SK-N-MC (cell line): ENCODE measurements at regions not wholly inside any gene's neighbourhood (a gene's known extent, or its start where the extent isn't known, plus 50 kb on each side); places are given as distances from the start of the nearest gene placed in this dataset.
"Not testable (repeated sequence)": the region's sequence is repeated elsewhere in the genome, so short reads cannot be mapped to it uniquely, and the experiment has no call there.

ENCODE experiments used
- DNase-seq: peaks from one replicate; pipeline ENCODE4 v3.0.0-alpha.2; 2011; ENCODE audit warnings: low read depth, low spot score
- H3K27ac ChIP-seq: fragments of 200-600 bp; sonication (generic); 2 replicates; pipeline ENCODE4 v1.5.1; 2016; ENCODE audit warnings: mixed run types
- H3K36me3 ChIP-seq: fragments of 200-600 bp; sonication (generic); 2 replicates; pipeline ENCODE4 v1.6.1; 2017; ENCODE audit warnings: antibody characterized with exemption, low read length, mixed read lengths; ENCODE audit not compliant: insufficient read depth
- H3K4me3 ChIP-seq: fragments of 200-600 bp; sonication (generic); 2 replicates; pipeline ENCODE4 v1.5.1; 2016
- H3K9ac ChIP-seq: fragments of 200-600 bp; sonication (generic); 2 replicates; pipeline ENCODE4 v1.8.0; 2017; ENCODE audit warnings: mixed run types, mixed read lengths; ENCODE audit not compliant: insufficient read length
- H3K9me3 ChIP-seq: fragments of 200-600 bp; sonication (generic); 2 replicates; pipeline ENCODE4 v1.6.1; 2017; ENCODE audit warnings: low read depth, mild to moderate bottlenecking, antibody characterized with exemption, low read length, moderate library complexity, mixed read lengths
- EZH2 ChIP-seq: fragments of 200-600 bp; sonication (generic); IDR thresholded peaks from one replicate; pipeline ENCODE4 v1.6.1; 2017; ENCODE audit warnings: antibody characterized with exemption
- FOXP2 ChIP-seq: optimal IDR thresholded peaks from 2 replicates; pipeline ENCODE3; 2011; ENCODE audit warnings: mild to moderate bottlenecking, moderate library complexity; ENCODE audit not compliant: insufficient read depth; ENCODE audit errors: extremely low read length, control extremely low read depth
- POLR2AphosphoS5 ChIP-seq: IDR thresholded peaks from 2 replicates; pipeline ENCODE4 v1.6.1; 2012; ENCODE audit warnings: mild to moderate bottlenecking, low read depth, low read length, borderline replicate concordance

DNA sequence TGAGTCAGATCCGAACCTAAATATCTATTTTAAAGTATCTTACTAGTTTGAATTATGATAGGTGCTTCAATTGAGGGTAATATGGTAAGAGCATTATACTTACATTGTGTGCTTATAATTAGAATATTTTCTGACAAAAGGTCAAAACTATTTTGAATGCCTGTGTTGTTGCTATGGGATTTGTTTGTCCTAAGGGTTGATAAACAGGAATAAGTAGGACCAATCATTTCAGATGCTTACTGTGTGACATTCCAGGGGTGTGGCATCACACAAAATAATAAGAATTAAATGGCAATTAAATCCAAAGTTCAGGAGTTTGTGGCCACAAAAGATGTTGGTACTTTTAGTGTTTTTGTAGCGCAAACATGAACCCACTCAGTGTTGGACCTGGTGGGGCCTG, 256.2 kb upstream of the DDHD1 start:
- no peak overlapping the region for H3K4me3 ChIP-seq

DNA sequence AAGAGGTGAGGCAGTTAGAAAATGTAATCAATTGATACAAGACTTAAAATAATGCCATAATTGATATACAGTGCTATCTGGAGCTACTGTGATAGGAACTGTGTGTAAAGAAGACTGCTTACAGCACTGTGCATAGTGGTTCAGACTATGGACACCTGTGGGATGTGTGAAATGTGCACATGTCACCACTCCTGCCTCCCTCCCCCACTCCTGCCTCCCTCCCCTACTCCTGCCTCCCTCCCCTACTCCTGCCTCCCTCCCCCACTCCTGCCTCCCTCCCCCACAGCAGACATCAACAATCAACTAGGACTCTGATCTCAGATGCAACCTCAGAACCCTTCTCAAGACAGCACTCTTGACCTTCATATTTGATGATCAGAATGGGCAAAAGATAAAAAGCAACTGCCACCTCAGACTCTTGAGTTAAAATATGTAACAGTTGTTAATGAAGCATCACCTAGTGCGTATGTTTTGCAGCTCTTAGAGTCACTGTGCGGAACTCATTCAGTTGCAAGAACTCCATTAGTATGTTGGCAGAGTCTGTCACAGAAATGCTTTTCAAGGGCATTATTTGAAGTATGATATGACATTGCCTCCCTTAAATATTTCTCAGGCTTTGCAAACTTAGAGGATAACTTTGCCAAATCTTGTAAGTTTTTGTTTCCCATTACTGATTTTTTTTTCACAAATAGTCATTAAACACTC, 255.2 kb upstream of the DDHD1 start:
- DNase-seq: no peak
- no peaks in the 10 kb centered on the region for H3K9me3 ChIP-seq
- H3K9ac ChIP-seq: no peak overlapping the region
- no peak overlapping the region for H3K4me3 ChIP-seq
- TF ChIP-seq FOXP2: no peak
- no peak for TF ChIP-seq POLR2AphosphoS5
- TF ChIP-seq EZH2: no peak
- no peak overlapping the region for H3K27ac ChIP-seq
- no peaks in the 10 kb centered on the region for H3K36me3 ChIP-seq

More for the DNA sequence above, 256.2 kb upstream of the DDHD1 start:
- TF ChIP-seq FOXP2 (no peak), POLR2AphosphoS5 (no peak), EZH2 (no peak)
- no peak for DNase-seq
- no peaks in the 10 kb centered on the region for H3K36me3 ChIP-seq
- H3K9ac ChIP-seq: no peak overlapping the region
- H3K9me3 ChIP-seq: no peaks in the 10 kb centered on the region
- no peak overlapping the region for H3K27ac ChIP-seq

DNA sequence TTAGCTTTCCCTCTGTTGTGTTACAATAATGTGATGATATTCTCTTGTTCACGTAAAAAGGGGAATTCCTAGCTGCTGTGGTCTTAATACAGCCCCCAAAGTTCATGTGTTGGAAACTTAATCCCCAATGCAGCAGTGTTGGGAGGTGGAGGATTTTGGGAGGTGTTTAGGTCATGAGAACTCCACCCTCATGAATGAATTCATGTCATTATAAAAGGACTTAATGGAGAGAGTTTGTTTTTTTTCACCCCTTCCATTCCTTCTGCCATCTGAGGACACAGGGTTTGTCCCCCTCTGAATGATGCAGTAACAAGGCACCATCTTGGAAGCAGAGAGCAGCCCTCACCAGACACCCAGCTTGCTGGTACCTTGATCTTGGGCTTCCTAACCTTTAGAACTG, 253.4 kb upstream of the DDHD1 start:
- no peak overlapping the region for H3K4me3 ChIP-seq
- H3K27ac ChIP-seq: no peak overlapping the region
- no peaks in the 10 kb centered on the region for H3K36me3 ChIP-seq
- no peaks in the 10 kb centered on the region for H3K9me3 ChIP-seq
- TF ChIP-seq EZH2: no peak
- TF ChIP-seq POLR2AphosphoS5: no peak
- no peak for TF ChIP-seq FOXP2
- H3K9ac ChIP-seq: no peak overlapping the region
- DNase-seq: no peak

DNA sequence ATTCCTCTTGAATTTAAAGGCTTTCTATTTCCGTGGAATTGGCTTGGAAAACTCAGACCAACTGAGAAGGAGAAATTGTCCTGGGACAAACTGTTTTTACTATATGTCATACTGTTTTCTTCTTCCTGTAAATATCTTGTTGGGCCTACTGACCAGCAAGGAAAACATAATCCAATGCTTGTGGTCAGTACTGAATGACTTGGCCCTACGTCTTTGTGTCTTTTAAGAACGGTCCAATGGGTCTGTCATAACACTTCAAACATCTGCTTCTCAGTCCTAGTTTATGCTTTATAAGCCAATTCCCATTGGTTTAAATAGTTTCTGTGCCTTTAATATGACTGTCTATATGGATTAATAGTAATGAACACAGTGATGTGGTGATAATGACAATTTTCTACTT, 248.5 kb upstream of the DDHD1 start:
- no peaks in the 10 kb centered on the region for H3K36me3 ChIP-seq
- H3K9me3 ChIP-seq: no peaks in the 10 kb centered on the region
- TF ChIP-seq FOXP2: no peak
- TF ChIP-seq POLR2AphosphoS5: no peak
- no peak for TF ChIP-seq EZH2
- H3K9ac ChIP-seq: no peak overlapping the region
- H3K27ac ChIP-seq: no peak overlapping the region
- DNase-seq: no peak
- no peak overlapping the region for H3K4me3 ChIP-seq

DNA sequence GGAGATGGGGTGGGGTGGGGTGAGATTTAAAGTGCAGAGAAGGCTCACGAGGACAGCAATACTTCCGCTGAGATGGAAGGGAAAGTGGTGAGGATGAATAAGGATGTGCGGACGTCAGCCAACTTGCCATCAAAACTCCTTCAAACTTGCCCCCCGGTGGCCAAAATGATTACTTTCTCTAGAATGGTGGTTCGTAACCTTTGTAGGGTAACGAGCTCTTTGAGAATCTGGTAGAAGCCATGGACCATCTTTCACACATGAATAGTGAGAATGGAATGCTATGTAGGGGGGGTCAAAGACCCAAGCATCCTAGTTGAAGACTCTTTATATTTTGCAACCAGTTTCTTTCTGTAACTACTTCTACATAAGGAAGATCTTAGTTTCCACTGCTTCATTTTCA, 245.9 kb upstream of the DDHD1 start:
- no peak for DNase-seq
- no peak overlapping the region for H3K27ac ChIP-seq
- TF ChIP-seq EZH2 (no peak), POLR2AphosphoS5 (no peak), FOXP2 (no peak)

DNA sequence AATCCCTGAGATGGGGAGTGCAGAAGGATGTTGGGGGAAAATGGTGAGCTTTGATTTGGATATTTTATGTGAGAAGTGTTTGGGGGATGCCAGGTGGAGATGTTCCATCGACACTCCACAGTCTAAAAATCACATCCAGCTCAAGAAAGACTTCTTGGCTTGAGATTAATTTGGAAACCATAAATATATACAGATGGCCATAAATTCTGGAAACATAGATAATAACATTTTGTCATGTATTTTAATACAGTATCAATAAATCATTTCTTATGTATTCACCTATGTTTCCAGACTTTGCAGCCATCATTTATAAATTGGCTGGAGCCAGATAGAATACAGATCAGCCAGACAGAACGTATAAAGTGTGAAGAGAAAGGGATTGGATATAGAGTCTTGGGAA, 245.5 kb upstream of the DDHD1 start:
- H3K27ac ChIP-seq: no peak overlapping the region
- H3K9me3 ChIP-seq: no peaks in the 10 kb centered on the region
- TF ChIP-seq POLR2AphosphoS5: no peak
- no peak for TF ChIP-seq EZH2
- no peak for TF ChIP-seq FOXP2
- no peak for DNase-seq
- no peaks in the 10 kb centered on the region for H3K36me3 ChIP-seq
- no peak overlapping the region for H3K4me3 ChIP-seq
- H3K9ac ChIP-seq: no peak overlapping the region

More for the DNA sequence above, 245.9 kb upstream of the DDHD1 start:
- no peaks in the 10 kb centered on the region for H3K9me3 ChIP-seq
- H3K4me3 ChIP-seq: no peak overlapping the region
- H3K9ac ChIP-seq: no peak overlapping the region
- no peaks in the 10 kb centered on the region for H3K36me3 ChIP-seq

DNA sequence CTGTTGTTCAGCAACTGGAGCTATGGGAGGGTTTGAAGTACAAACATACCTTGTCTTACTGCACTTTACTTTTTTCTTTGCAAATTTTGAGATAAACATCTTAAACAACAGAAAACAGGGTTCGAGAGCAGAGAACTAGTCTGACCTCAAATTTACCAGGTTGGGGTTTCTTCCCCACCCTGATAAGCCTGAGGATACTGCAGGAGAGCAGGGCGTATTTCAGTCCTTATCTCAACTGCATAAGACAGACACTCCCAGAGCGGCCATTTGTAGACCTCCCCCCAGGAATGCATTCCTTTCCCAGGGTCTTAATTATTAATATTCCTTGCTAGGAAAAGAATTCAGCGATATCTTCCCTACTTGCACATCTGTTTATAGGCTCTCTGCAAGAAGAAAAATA, 242.1 kb upstream of the DDHD1 start:
- DNase-seq, H3K9me3 ChIP-seq, H3K9ac ChIP-seq, H3K36me3 ChIP-seq, H3K4me3 ChIP-seq, H3K27ac ChIP-seq: not testable (repeated sequence)

DNA sequence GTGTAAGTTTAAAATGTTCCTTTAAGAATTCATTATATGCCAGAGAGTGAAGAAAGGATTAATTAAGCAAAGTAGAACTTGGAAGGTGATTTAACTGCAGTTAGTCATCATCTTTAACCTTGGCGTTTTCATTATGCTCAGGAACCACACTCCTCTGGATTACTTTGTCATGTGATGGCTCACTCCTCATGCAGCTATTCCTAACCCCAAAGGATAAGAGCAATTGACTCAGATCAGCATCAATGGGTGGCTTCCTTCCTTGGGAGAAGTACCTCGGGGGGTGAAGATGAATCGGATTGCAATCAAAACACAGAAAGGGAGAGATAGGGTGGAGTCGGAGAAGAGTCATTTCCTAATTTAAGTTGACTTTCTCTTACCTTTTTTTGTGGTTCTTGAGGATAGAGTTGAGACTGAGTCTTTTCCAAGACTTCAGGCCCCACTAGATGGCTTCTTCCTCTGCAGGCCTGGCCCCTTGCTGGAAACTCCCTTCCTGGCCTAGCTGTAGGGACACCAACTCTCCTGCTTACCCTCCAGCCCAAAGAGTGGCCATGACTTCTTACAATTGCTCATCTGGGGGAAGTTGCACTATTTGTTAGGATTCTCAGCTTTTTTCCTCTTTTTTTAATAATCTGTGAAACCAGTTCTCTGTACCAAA, 238.6 kb upstream of the DDHD1 start:
- TF ChIP-seq FOXP2 (no peak), EZH2 (no peak), POLR2AphosphoS5 (no peak)
- Histone ChIP-seq H3K27ac (no peak overlapping the region), H3K36me3 (no peaks in the 10 kb centered on the region), H3K9me3 (no peaks in the 10 kb centered on the region), H3K9ac (no peak overlapping the region), H3K4me3 (no peak overlapping the region)
- DNase-seq: no peak

DNA sequence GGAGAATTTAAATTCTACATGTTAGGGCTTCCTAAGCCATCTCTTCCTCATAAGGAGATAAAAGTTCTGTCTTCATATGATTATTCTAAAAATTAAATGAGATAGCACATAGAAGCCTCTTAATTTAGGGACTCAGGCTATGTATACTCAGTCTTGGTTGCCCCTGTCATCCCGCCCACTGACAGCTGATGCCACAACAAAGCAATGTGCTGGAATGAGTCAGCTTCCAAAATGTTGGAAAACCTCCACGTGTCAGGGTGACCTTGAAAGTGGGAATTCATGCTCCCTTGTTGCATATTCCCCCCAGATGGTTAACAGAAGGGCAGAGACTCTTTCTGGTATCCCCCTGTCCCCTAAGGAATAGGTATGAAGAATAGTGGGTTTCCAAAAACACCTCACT, 238.0 kb upstream of the DDHD1 start:
- TF ChIP-seq FOXP2 (no peak), EZH2 (no peak), POLR2AphosphoS5 (no peak)
- Histone ChIP-seq H3K4me3 (no peak overlapping the region), H3K9me3 (no peaks in the 10 kb centered on the region), H3K27ac (no peak overlapping the region), H3K36me3 (no peaks in the 10 kb centered on the region), H3K9ac (no peak overlapping the region)
- no peak for DNase-seq

DNA sequence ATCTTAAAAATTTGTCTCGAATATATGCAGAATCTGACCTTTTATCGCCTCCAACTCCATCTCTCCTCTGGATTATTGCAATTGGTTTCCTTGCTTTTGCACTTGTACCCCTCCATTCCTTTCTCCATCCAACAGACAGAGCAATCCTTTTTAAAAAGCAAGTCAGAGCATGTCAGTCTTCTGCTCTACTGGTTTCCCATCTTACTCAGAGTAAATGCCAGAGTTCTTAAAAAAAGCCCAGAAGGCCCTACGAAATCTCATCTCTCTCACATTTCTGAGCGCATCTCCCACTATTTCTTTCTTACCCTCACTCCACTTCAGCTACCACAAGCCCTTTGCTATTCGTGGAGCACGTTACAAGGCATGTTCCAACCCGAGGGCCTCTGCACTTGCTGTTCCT, 236.9 kb upstream of the DDHD1 start:
- no peak overlapping the region for H3K4me3 ChIP-seq
- no peak overlapping the region for H3K27ac ChIP-seq
- DNase-seq: no peak
- H3K9ac ChIP-seq: no peak overlapping the region
- no peaks in the 10 kb centered on the region for H3K9me3 ChIP-seq
- TF ChIP-seq FOXP2 (no peak), POLR2AphosphoS5 (no peak), EZH2 (no peak)
- H3K36me3 ChIP-seq: no peaks in the 10 kb centered on the region
